ENCODE measurements at regions not wholly inside any gene's neighbourhood (a gene's known extent, or its start where the extent isn't known, plus 50 kb on each side); places are given as distances from the start of the nearest gene placed in this dataset.
"Not testable (repeated sequence)": the region's sequence is repeated elsewhere in the genome, so short reads cannot be mapped to it uniquely, and the experiment has no call there.

- no peak overlapping the region for H3K4me3 ChIP-seq (ENCODE audit: low read depth, low read length)
- TF ChIP-seq CTCF (IDR thresholded peaks at IDR 0.05; ENCODE audit: insufficient read depth, low read depth, low read length, missing control alignments) = no peak
- no peak for DNase-seq (ENCODE audit: low read depth)
Measured at GRCh38 chr10:3376631-3377030, 204.0 kb upstream of the PITRM1 start.

GRCh38 chr10:3375505-3375904, 202.9 kb upstream of the PITRM1 start:
- TF ChIP-seq CTCF (IDR thresholded peaks at IDR 0.05; ENCODE audit: insufficient read depth, low read depth, low read length, missing control alignments) = no peak
- DNase-seq (ENCODE audit: low read depth) = no peak
- no peak overlapping the region for H3K4me3 ChIP-seq (ENCODE audit: low read depth, low read length)

- DNase-seq (ENCODE audit: low read depth) = no peak
- H3K4me3 ChIP-seq (ENCODE audit: low read depth, low read length) = no peak overlapping the region
- TF ChIP-seq CTCF (IDR thresholded peaks at IDR 0.05; ENCODE audit: insufficient read depth, low read depth, low read length, missing control alignments) = no peak
Measured at GRCh38 chr10:3374914-3375313, 202.3 kb upstream of the PITRM1 start.

GRCh38 chr10:3373374-3374027, 200.9 kb upstream of the PITRM1 start:
- not testable (repeated sequence) for DNase-seq (ENCODE audit: low read depth); H3K4me3 ChIP-seq (ENCODE audit: low read depth, low read length)

- no peak for DNase-seq (ENCODE audit: low read depth)
- no peak for TF ChIP-seq CTCF (IDR thresholded peaks at IDR 0.05; ENCODE audit: insufficient read depth, low read depth, low read length, missing control alignments)
- H3K4me3 ChIP-seq (ENCODE audit: low read depth, low read length) = no peak overlapping the region
Measured at GRCh38 chr10:3372281-3372680, 199.7 kb upstream of the PITRM1 start.

GRCh38 chr10:3371624-3372023, 199.0 kb upstream of the PITRM1 start:
- H3K4me3 ChIP-seq (ENCODE audit: low read depth, low read length); DNase-seq (ENCODE audit: low read depth): not testable (repeated sequence)

GRCh38 chr10:3366735-3367405, 194.3 kb upstream of the PITRM1 start:
- DNase-seq (ENCODE audit: low read depth) = no peak
- H3K4me3 ChIP-seq (ENCODE audit: low read depth, low read length) = no peak overlapping the region
- TF ChIP-seq CTCF (IDR thresholded peaks at IDR 0.05; ENCODE audit: insufficient read depth, low read depth, low read length, missing control alignments) = no peak

GRCh38 chr10:3366043-3366442, 193.5 kb upstream of the PITRM1 start:
- no peak for DNase-seq (ENCODE audit: low read depth)
- H3K4me3 ChIP-seq (ENCODE audit: low read depth, low read length) = no peak overlapping the region
- no peak for TF ChIP-seq CTCF (IDR thresholded peaks at IDR 0.05; ENCODE audit: insufficient read depth, low read depth, low read length, missing control alignments)
